Erythroblast (primary cell): ENCODE measurements at regions not wholly inside any gene's neighbourhood (a gene's known extent, or its start where the extent isn't known, plus 50 kb on each side); places are given as distances from the start of the nearest gene placed in this dataset.
"Not testable (repeated sequence)": the region's sequence is repeated elsewhere in the genome, so short reads cannot be mapped to it uniquely, and the experiment has no call there.

Experiments used
- DNase-seq, 2 experiments: peaks; one replicate each; lab custom pipeline; 2025; lab: John Stamatoyannopoulos, UW
- GATA1 ChIP-seq: IDR thresholded peaks from 2 replicates; pipeline ENCODE4 v1.6.1; 2011; ENCODE audit warnings: low read depth, mild to moderate bottlenecking, control low read depth, low read length, moderate library complexity
- POLR2A ChIP-seq: IDR thresholded peaks from 2 replicates; pipeline ENCODE4 v1.6.1; 2011; ENCODE audit warnings: mild to moderate bottlenecking, low read length

- TF ChIP-seq POLR2A: no peak
- no peak for TF ChIP-seq GATA1
- DNase-seq: no peak
Measured at GRCh38 chr3:86782866-86783265, 208.1 kb downstream of the VGLL3 start.

- TF ChIP-seq POLR2A: no peak
- TF ChIP-seq GATA1: no peak
- DNase-seq: no peak
Measured at GRCh38 chr3:86782286-86782685, 208.7 kb downstream of the VGLL3 start.

- DNase-seq: peak in 1 of 2 experiments; percentile 32
- TF ChIP-seq POLR2A (no peak), GATA1 (no peak)
Measured at GRCh38 chr3:86774082-86774691, 216.8 kb downstream of the VGLL3 start.

GRCh38 chr3:86772699-86773098 lies 218.2 kb downstream of the VGLL3 start:
- no peak for DNase-seq
- TF ChIP-seq GATA1 (no peak), POLR2A (no peak)

GRCh38 chr3:86771741-86772512 lies 219.0 kb downstream of the VGLL3 start:
- TF ChIP-seq POLR2A (no peak), GATA1 (no peak)
- DNase-seq: no peak

- no peak for DNase-seq
- TF ChIP-seq POLR2A: no peak
Measured at GRCh38 chr3:86766331-86766730, 224.6 kb downstream of the VGLL3 start.

- DNase-seq: not testable (repeated sequence)
Measured at GRCh38 chr3:86757322-86758179, 233.4 kb downstream of the VGLL3 start.

GRCh38 chr3:86748015-86748414 lies 242.9 kb downstream of the VGLL3 start:
- DNase-seq: no peak
- TF ChIP-seq POLR2A (no peak), GATA1 (no peak)

- DNase-seq: no peak
- TF ChIP-seq POLR2A (no peak), GATA1 (no peak)
Measured at GRCh38 chr3:86744051-86744450, 246.9 kb downstream of the VGLL3 start.

GRCh38 chr3:86743233-86743632 lies 247.7 kb downstream of the VGLL3 start:
- TF ChIP-seq POLR2A (no peak), GATA1 (no peak)
- DNase-seq: no peak

- DNase-seq: no peak
- TF ChIP-seq GATA1 (no peak), POLR2A (no peak)
Measured at GRCh38 chr3:86740751-86741150, 250.2 kb downstream of the VGLL3 start.

GRCh38 chr3:86739244-86739643 lies 251.7 kb downstream of the VGLL3 start:
- TF ChIP-seq GATA1 (no peak), POLR2A (no peak)
- no peak for DNase-seq

GRCh38 chr3:86738684-86739083 lies 252.3 kb downstream of the VGLL3 start:
- TF ChIP-seq POLR2A: no peak
- no peak for TF ChIP-seq GATA1
- DNase-seq: no peak

GRCh38 chr3:86737517-86737916 lies 253.4 kb downstream of the VGLL3 start:
- TF ChIP-seq GATA1 (no peak), POLR2A (no peak)
- DNase-seq: no peak

GRCh38 chr3:86733257-86733656 lies 257.7 kb downstream of the VGLL3 start:
- TF ChIP-seq GATA1 (no peak), POLR2A (no peak)
- no peak for DNase-seq
